Activated CD4-positive, alpha-beta memory T cell treated with anti-CD3 and anti-CD28 coated beads for 36 hours (primary cell): ENCODE measurements at regions not wholly inside any gene's neighbourhood (a gene's known extent, or its start where the extent isn't known, plus 50 kb on each side); places are given as distances from the start of the nearest gene placed in this dataset. TPM values are rescaled to one million over a fixed set of nuclear protein-coding genes. Genes with fewer than 3 reads are reported as not detected.
"Not testable (repeated sequence)": the region's sequence is repeated elsewhere in the genome, so short reads cannot be mapped to it uniquely, and the experiment has no call there.

Experiments used
- CTCF ChIA-PET: fragments of 350-600 bp; sonication (Branson Sonifier 250); formaldehyde crosslinking; loops from one replicate; lab custom pipeline; 2021; ENCODE audit warnings: antibody characterized with exemption, inconsistent platforms; lab: Charles Lee
- POLR2A ChIA-PET: fragments of 350-600 bp; sonication (Branson Sonifier 250); formaldehyde crosslinking; loops from one replicate; lab custom pipeline; 2021; ENCODE audit warnings: antibody characterized with exemption; lab: Charles Lee
- DNase-seq: peaks from one replicate; pipeline ENCODE4 v3.0.0-alpha.2; 2020
- H3K27ac Mint-ChIP-seq: one replicate; pipeline ENCODE4 v1.8.0; 2021; ENCODE audit warnings: mixed read lengths
- H3K27me3 Mint-ChIP-seq: one replicate; pipeline ENCODE4 v1.8.0; 2021; ENCODE audit warnings: mixed read lengths
- H3K36me3 Mint-ChIP-seq: one replicate; pipeline ENCODE4 v1.8.0; 2021; ENCODE audit warnings: mixed read lengths
- H3K4me1 Mint-ChIP-seq: one replicate; pipeline ENCODE4 v1.8.0; 2021; ENCODE audit warnings: low read depth, mixed read lengths
- H3K4me3 Mint-ChIP-seq: one replicate; pipeline ENCODE4 v1.8.0; 2021; ENCODE audit warnings: mild to moderate bottlenecking, mixed read lengths
- H3K9me3 Mint-ChIP-seq: one replicate; pipeline ENCODE4 v1.8.0; 2021; ENCODE audit warnings: mixed read lengths
- intact Hi-C: fragments of 100-400 bp; cut with micrococcal nuclease; formaldehyde crosslinking; loops from one replicate; pipeline ENCODE4 v1.15.1; 2023
- microRNA-seq: library from miRNA; unstranded; fragments of <30 nt; microRNA quantifications from one replicate; pipeline ENCODE4 v1.2.0, GENCODE V29; 2022; ENCODE audit warnings: borderline number of aligned reads, borderline microRNAs expressed, borderline replicate concordance

- Mint-ChIP-seq H3K4me1 (no peaks in the 10 kb centered on the region), H3K9me3 (peaks cover 3% of the 10 kb centered on the region), H3K27me3 (peaks cover 3% of the 10 kb centered on the region), H3K36me3 (no peaks in the 10 kb centered on the region), H3K27ac (no peak overlapping the region), H3K4me3 (no peak overlapping the region)
- DNase-seq: no peak
- intact Hi-C loops: no loop called here
- POLR2A ChIA-PET: no interaction called here
- CTCF ChIA-PET: no interaction called here
Measured at GRCh38 chr11:79506734-79507344, 66.0 kb upstream of the TENM4 start.

GRCh38 chr11:79506124-79506523, 65.3 kb upstream of the TENM4 start:
- Mint-ChIP-seq H3K9me3 (peaks cover 3% of the 10 kb centered on the region), H3K36me3 (no peaks in the 10 kb centered on the region), H3K27me3 (peaks cover 3% of the 10 kb centered on the region), H3K27ac (no peak overlapping the region), H3K4me3 (no peak overlapping the region), H3K4me1 (no peaks in the 10 kb centered on the region)
- DNase-seq: no peak
- ChIA-PET CTCF (no interaction called here), POLR2A (no interaction called here)
- intact Hi-C loops: no loop called here

- POLR2A ChIA-PET: no interaction called here
- no peak overlapping the region for H3K4me3 Mint-ChIP-seq
- no peaks in the 10 kb centered on the region for H3K36me3 Mint-ChIP-seq
- peaks cover 2% of the 10 kb centered on the region for H3K9me3 Mint-ChIP-seq
- intact Hi-C loops: no loop called here
- DNase-seq: no peak
- H3K4me1 Mint-ChIP-seq: no peaks in the 10 kb centered on the region
- H3K27ac Mint-ChIP-seq: no peak overlapping the region
- CTCF ChIA-PET: no interaction called here
- peaks cover 3% of the 10 kb centered on the region for H3K27me3 Mint-ChIP-seq
Measured at GRCh38 chr11:79503028-79503427, 62.2 kb upstream of the TENM4 start.

GRCh38 chr11:79501707-79502106, 60.9 kb upstream of the TENM4 start:
- CTCF ChIA-PET: no interaction called here
- H3K27me3 Mint-ChIP-seq: no peaks in the 10 kb centered on the region
- H3K4me3 Mint-ChIP-seq: no peak overlapping the region
- H3K4me1 Mint-ChIP-seq: no peaks in the 10 kb centered on the region
- POLR2A ChIA-PET: no interaction called here
- H3K27ac Mint-ChIP-seq: no peak overlapping the region
- intact Hi-C loops: no loop called here
- no peak for DNase-seq
- H3K9me3 Mint-ChIP-seq: peaks cover 2% of the 10 kb centered on the region
- H3K36me3 Mint-ChIP-seq: no peaks in the 10 kb centered on the region

GRCh38 chr11:79499929-79500328, 59.1 kb upstream of the TENM4 start:
- DNase-seq, H3K36me3 Mint-ChIP-seq, CTCF ChIA-PET, H3K4me1 Mint-ChIP-seq, H3K4me3 Mint-ChIP-seq, H3K27ac Mint-ChIP-seq, intact Hi-C loops, H3K9me3 Mint-ChIP-seq, POLR2A ChIA-PET, H3K27me3 Mint-ChIP-seq: not testable (repeated sequence)

- POLR2A ChIA-PET: no interaction called here
- Mint-ChIP-seq H3K4me1 (no peaks in the 10 kb centered on the region), H3K27ac (no peak overlapping the region), H3K9me3 (peaks cover 2% of the 10 kb centered on the region), H3K4me3 (no peak overlapping the region), H3K27me3 (peaks cover 2% of the 10 kb centered on the region), H3K36me3 (no peaks in the 10 kb centered on the region)
- DNase-seq: no peak
- intact Hi-C loops: no loop called here
- CTCF ChIA-PET: no interaction called here
Measured at GRCh38 chr11:79498667-79499066, 57.8 kb upstream of the TENM4 start.

GRCh38 chr11:79493555-79494171, 52.8 kb upstream of the TENM4 start:
- ChIA-PET CTCF (interaction anchor here (0.9 to 2.3 kb wide), 4 partner anchors 10 to 848 kb away, joined by 3 to 14 read pairs (median 4); no protein-coding TSS in a partner anchor), POLR2A (no interaction called here)
- no peaks in the 10 kb centered on the region for H3K36me3 Mint-ChIP-seq
- H3K4me3 Mint-ChIP-seq: no peak overlapping the region
- H3K9me3 Mint-ChIP-seq: peaks cover under 1% of the 10 kb centered on the region
- no peak overlapping the region for H3K27ac Mint-ChIP-seq
- no peaks in the 10 kb centered on the region for H3K4me1 Mint-ChIP-seq
- DNase-seq: peak; percentile 50
- intact Hi-C loops: no loop called here
- peaks cover 3% of the 10 kb centered on the region for H3K27me3 Mint-ChIP-seq

GRCh38 chr11:79492008-79492407, 51.2 kb upstream of the TENM4 start:
- Mint-ChIP-seq H3K27ac (no peak overlapping the region), H3K9me3 (no peaks in the 10 kb centered on the region), H3K4me3 (no peak overlapping the region), H3K36me3 (no peaks in the 10 kb centered on the region), H3K4me1 (no peaks in the 10 kb centered on the region), H3K27me3 (peaks cover 3% of the 10 kb centered on the region)
- intact Hi-C loops: no loop called here
- DNase-seq: no peak
- ChIA-PET POLR2A (no interaction called here), CTCF (interaction anchor here (1.3 to 2.3 kb wide), 2 partner anchors 8 to 846 kb away, joined by 3 to 14 read pairs; no protein-coding TSS in a partner anchor)

Small RNA genes lying in the stretch of these regions (microRNA-seq; reads per million reads assigned to microRNA genes)
- not detected for gene MIR4300
